ENCODE measurements at regions not wholly inside any gene's neighbourhood (a gene's known extent, or its start where the extent isn't known, plus 50 kb on each side); places are given as distances from the start of the nearest gene placed in this dataset.

DNA sequence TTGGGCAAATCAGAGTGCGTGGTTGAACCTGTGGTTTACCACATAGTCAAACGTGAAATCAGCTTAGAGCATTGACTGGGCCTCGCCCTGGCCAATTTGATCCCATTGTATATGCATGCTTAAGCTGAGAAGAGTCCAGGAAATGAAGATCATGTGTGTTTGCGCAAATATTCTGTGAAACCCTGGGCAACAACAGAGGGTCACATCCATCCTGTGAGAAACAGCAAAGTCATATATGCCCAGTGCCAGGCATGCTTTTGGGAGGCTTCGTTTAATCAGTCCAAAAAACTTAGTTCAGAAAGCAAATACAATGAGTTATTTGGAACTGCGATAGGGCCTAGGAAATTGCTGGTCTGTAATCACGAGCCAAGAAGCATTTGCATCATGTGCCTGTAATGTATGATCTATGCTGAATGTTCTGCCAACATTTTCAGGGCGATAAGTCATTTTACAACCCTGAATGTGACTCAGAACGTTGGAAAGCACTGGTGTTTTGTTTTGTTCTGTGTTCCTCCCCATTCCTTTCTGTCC, 412.1 kb upstream of the CELF2 start:
- DNase-seq (ENCODE audit: low read depth) = no peak

DNA sequence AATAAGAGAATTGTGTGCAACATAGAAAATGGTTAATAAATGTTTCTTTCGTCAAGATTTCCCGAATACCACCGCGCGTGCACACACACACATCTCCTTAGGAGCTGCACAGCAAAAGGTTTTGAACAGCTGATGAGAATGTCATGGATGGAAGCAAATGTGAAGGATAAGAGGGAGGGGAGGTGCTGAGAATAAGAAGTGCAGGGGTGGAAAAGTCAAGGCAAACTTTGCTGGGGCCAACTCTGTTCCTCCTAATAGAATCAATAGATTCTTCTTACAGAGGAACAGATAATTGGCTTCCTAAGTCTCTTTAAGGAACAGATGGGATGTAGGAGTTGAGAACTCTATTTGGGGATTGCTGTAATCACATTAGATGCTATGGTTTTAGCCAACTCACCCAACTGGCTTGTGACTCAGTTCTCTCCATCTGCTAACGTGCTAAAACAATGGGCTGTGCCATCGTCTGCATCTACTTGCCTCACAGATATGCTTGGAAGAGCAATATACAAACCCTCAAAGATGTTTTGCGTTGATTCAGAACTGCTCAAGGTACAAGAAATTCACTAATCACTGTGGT, 408.2 kb upstream of the CELF2 start:
- DNase-seq (ENCODE audit: low read depth) = no peak

DNA sequence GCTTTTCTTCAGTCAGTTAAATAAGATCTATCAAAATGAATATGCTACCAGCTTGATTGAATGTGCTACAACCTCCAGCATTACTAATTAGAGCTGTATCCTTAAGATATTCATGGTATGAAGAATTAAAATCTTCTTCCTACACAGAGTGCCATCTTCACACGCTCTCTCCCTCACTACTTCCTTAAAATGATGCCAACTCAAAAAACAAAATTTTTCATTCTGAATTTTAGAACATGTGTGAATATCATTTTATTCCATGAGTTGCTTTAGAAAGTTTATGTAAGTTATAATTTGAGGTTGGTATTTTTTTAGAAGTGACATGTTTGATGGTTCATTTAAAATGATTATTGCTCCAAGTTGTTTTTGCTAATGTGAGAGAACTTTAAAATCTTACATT, 407.5 kb upstream of the CELF2 start:
- DNase-seq (ENCODE audit: low read depth) = no peak

DNA sequence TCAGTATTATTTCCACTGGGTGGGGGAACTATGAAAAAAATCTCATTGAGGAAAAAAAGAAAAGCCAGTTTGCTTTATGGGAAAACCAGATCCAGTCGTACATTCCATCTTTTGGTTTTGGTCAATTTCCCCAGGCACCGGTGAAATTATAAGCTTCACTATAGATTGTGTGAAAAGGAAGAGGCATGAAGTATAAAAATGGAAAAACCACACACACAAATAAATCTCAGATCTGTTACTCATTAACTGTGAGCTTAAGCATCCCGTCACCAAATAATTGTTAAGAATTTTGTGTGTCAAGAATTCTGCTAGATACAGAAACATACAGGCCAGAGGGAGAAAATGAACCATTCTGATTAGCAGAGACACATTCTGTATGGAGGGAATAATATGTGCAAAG, 405.5 kb upstream of the CELF2 start:
- DNase-seq (ENCODE audit: low read depth) = no peak

DNA sequence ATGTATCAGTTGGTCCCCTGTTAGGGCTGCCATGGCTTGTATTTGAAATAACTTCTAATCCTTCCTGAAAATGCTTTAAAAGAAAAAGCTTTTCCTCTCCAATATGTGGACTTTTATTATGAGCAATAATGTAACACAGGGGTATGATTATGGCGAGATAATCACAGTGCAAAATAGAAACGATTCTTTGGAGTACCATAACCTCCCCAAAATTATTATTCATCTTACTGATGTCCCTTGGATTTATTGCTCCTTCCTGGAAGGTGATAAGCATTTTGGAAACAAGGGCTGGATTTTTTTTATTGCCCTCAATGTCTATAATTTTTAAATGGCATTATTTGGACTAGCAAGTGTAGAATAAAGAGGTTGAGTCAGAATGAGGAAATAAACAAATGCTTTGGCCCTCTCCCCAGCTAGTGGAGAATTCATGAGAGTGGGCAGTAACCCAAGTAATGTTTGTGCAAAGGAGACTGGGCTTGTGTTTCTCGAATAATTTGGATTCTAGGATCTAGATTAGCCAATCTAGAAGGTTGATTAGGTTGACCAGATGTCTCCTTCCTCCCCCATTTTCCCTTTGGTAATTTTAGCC, 403.9 kb upstream of the CELF2 start:
- no peak for DNase-seq (ENCODE audit: low read depth)

DNA sequence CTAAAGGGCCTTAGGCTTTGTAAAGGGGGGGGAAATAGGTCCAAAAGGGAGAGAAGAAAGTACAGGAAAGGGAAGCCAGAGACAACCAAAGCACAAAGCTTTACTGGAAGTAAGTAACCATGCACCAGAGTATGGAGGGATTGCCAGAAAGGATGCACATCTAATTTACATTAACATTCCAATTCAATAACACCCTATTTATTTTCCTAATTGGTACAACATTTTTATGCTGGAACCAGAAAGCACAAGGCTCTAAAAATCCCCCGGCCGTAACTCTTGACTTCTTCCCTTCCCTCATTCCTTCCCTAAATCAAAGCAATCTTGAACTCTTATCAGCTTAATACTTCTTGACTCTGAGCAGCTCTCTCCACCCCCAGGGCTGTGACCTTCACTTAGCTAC, 400.0 kb upstream of the CELF2 start:
- DNase-seq (ENCODE audit: low read depth) = no peak

DNA sequence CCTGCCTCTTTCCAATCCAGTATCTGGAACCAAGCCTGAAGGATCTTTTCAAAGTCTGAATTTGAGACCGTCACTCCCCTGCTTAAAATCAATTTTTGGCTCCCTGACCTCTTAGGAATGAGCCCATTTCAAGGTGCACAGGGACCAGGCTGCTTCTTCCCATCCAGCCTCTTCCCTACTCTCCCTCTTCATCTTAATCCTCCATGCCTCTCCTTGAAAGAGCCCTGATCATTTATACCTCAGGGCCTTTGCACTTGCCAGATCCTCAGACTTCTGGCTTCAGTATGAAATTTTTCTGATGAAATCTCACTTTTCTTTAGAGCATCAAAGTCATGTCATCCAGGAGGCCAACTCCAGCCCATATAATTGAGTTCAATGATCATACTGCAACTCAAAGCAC, 399.5 kb upstream of the CELF2 start:
- no peak for DNase-seq (ENCODE audit: low read depth)

DNA sequence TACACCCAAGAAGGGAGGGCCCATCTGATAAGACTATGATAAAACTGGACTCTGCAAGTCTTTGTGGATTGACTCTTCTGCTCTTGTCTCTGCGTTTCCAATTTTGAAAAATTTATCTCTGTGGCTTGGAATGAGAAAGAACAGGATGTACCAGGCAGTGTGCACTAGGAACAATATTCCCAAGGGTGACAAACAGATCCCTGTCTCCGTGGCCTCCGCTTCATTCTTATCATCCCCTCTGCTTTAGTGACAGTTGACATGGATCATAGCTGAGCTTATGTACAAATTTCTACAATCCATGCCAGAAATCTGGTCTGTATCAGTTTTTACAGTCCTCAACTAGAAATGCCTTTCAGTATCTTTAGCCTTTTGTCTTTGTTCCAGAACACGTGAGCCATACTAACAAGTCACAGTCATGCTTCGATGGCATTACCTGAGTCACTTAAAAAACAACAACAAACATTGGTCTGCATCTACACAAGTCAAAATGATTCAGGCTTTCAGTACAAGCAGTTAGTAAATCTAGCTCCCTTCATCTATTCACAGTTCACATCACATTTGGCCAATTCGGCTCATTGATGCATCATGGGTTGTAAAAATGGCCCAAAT, 393.6 kb upstream of the CELF2 start:
- DNase-seq (ENCODE audit: low read depth) = no peak

DNA sequence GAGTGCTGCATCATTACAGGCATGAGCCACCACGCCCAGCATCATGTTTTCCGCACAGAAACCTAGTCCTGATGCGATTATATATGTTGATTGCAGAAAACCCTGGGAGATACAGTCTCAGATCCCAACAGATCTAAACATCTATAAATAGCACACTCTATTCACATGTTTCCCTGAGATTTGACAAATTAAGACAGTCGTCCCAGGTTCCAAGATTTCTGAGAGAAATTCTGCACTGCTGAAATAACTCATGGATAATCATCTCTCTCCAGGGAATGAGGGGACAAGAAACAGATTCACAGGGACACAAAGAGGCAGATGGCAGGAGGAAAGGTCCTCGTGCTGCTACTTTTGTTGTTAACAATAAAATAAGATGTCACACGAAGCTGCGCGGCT, 393.1 kb upstream of the CELF2 start:
- no peak for DNase-seq (ENCODE audit: low read depth)

DNA sequence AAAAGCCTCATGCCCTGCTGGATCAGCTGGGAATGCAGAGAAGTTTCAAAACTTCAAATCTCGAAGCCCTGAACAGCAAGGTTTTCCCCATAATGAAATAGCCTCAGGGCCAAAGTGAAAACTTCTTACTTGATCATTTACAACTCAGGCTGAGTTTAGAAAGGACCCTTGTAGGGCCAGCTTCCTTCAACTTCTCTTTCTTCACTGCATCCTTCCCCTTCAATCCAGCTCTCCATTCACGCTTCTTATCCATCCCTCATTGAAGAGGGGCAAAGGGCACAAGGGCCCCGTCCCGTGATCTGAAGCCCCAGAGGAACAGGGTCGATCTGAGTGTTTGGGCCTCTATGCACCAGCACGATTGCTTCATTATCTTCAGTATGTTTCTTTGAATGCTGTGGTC, 392.2 kb upstream of the CELF2 start:
- DNase-seq (ENCODE audit: low read depth) = no peak

DNA sequence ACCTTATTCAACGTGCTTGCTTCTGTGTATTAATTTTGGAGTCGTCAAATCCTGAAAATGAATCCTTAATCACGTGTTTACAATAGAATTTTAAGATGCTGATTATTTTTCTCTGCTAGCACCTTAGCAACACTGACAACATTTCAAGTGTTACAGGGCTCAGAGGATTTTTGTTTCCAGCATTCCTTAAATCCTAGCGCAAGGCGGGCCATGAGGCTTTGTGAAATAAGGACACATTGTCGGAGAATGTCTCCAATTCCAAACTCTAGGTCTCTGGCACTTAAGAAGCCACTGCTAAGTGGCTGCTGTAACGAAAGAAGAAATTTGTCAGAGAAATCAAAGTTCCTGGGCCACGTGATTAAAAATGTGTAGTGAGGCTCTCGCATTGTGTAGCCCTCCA, 390.9 kb upstream of the CELF2 start:
- DNase-seq (ENCODE audit: low read depth) = no peak

DNA sequence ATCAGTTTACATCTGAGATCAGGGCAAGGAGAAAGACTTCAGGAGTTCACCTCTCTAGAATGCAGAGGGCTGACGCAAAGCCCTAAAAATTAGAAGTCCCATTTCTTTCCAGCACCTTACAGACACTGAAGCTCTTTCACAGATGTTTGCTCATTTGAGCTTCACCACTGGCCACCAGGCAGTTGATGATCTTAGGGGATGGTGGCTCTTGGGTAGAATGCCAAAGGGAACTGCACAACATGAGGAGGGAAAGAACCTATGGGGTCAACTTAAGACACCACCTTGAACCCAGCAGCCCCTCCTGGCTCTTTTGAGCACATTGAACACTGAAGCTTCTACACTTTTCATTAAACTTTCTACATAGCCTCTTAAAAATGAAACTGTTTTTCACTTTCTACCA, 390.3 kb upstream of the CELF2 start:
- no peak for DNase-seq (ENCODE audit: low read depth)

DNA sequence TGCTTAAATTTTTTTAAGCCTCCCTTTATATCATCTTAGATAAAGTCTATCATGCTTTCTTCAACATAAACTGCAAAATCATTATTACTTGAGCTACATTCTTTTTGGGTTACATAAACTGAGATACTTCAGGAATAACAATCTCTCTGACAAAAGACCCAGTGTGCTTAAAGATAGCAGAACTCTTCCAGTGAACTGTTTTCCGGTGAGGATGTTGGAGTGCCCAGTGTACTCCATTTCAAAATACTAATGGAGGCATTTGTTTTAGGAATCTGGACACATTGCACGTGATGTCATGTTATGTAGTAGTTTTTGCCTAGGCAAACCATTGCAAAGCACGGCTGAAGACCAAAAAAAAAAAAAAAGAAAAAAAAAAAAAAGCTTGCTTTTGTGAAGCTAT, 388.2 kb upstream of the CELF2 start:
- DNase-seq (ENCODE audit: low read depth) = no peak

DNA sequence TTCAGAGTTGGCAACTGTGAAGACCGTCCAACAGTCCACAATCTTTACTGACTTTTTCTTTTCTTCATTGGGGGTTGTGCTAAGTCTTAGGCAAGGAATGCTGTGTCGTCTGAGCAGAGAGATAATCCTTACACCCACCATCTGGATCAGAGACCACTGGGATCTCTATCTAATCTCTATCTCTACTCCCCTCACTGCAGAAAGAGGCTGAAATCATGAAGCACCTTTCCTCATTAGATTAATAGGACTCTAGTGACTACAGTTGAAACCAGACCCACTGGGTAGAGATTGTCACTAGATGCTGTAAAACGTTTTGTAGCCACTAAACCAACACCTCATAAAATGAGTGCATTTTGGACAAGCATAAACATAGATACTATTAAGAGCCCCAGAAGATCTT, 387.4 kb upstream of the CELF2 start:
- DNase-seq (ENCODE audit: low read depth) = no peak

DNA sequence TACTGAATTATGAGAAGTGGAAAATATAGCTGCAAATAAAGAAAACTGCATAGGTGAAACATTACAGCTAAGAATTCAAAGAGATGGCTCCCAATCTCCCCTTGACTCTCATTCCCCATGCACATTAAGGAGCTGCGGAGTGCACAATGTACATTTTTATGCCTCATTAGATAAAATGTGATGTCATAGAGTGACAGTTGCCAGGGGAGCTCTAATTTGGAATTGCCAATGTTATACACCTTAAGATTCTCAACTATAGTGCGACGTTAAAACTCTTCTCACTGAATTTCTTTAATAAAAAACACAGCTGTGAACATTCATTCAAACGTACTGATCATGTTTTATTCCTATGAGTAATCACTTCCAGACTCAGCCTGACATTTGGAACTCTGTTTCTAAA, 386.9 kb upstream of the CELF2 start:
- no peak for DNase-seq (ENCODE audit: low read depth)

DNA sequence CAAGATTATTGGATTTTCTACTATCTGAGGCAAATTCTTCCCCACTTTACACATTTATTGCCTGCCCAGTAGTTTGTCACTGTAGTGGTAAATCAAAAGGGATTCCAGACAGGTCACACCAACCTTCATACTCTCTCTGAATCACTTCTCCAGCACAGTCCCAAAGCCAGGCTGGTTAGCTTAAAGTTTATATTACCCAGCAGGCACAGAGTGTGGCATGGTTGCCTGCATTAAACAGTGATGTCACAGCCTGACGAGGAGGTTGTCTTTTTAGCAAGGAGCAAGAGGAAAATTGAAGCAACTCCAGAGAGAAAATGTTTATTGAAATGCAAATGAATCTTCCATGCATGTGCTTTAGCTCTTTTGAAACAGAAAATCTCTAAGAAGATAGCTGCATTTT, 375.5 kb upstream of the CELF2 start:
- no peak for DNase-seq (ENCODE audit: low read depth)

DNA sequence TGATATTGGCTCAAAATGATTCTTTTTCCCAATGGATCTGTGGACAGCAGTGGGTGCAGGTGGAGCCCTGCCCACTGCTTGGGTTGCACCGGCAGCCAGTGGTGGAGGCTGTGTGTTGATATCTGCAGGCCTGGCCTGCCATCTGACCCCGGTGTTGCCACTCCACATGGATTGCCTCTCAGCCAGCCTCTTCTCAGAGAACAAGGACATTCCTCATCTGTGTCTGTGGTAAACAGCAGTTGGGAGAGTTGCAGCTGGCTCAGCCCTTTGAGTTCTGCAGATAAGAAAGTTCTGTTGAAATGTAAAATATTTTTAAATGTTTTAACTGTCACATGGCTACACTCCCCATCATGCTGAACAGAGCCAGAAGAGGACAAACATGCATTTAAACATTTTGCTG, 374.9 kb upstream of the CELF2 start:
- DNase-seq (ENCODE audit: low read depth) = no peak

DNA sequence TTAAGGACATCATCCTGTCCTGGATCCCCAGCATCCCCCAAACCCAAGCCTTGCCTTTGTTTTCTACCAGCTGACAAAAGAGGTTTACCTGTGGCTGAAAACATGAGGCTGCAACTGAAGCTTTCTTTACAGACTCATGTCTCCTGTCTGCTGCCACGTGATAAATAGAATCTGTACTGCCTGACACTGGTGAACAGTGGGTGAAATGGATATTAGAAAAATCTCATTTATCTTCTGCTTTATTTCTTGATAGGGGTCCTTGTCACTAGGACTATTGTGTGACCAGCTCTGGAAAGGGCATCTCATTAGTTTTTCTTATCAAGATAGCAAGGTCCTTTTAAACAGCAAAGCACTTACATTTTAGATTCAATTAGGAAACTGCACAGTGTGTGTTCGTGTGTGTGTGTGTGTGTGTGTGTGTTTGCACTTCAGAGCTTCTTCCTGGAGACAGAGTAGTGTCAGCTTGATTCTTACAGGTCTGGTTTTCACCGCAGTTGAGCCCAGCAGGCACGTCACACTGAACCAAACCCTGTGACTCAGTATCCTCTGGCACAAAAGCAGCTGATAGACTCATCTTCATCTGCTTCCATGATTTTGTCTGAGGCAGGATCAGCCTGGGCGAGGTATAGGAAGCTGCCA, 373.5 kb upstream of the CELF2 start:
- no peak for DNase-seq (ENCODE audit: low read depth)

DNA sequence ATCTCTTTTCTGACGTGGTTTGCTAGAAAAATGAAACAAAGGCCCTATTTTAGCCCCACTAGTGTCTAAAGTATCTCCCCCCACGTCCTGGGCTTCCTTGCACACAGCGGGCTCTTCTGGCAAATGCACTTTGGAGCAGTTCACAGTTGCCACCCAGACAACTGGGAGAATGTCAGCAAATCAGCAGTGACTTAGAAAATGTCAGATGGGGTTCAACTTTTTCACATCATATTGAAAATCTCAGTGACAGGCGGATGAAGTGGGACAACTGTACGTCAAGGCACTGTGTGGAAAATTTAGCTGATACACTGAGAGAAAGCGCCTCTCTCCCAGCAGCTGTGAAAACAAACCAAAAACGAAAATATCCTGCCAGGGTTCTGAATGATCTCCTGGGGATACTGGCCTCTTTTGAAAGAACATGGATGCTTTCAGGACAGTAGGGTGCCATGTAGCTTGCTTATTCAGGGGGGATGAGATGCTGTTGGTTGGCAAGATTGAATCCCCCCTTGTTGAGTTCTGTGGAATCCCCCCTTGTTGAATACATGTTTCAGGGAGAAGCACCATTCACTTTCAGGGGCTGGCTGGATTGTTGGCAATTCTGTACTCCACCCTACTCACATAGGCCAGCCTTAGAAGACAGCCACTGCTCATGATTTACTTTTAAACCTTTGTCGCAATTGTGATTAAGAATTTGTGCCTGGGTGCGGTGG, 372.8 kb upstream of the CELF2 start:
- no peak for DNase-seq (ENCODE audit: low read depth)

DNA sequence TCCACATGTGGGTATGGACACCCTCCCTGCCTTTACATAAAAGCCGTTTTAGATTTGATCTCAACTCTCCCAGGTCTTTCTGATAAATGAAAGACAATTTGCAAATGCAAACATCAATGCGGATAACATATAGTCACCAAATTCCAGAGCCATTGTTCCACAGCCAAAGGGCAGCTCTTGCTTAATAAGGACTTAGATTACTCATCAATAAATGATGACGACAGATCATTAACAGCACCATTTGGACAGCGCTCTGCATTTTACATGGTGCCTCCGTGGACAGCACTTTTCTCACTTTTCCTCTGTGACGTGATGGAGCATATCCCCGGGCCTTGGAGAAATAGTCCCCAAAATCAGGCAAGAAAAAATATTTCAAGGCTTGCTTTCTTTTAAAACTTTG, 370.3 kb upstream of the CELF2 start:
- DNase-seq (ENCODE audit: low read depth) = no peak

DNA sequence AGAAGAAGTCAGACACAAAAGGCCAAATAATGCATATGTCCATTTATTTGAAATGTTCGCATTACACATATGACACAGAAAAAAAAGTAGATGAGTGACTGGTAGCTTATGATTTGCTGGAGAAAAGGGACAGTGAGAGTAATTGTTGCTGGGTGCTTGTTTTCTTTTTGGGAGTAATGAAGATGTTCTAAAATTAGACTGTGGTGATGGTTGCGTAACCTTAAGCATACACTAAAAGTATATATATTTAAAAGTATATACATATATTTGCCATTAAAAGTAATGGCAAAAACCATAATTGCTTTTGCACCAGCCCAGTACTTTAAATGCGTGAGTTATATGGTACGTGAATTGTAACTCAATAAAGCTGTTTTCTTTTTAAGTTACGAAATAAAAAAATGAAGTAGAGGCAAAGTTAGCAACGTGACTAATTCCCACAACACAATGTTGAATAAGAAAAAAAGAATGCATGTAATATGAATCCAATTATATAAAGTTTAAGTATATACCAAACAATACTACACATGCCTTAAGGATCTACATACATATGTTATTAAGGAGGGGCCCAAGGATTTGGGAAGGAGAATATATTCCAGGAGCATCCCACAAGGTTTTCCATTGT, 360.4 kb upstream of the CELF2 start:
- no peak for DNase-seq (ENCODE audit: low read depth)

DNA sequence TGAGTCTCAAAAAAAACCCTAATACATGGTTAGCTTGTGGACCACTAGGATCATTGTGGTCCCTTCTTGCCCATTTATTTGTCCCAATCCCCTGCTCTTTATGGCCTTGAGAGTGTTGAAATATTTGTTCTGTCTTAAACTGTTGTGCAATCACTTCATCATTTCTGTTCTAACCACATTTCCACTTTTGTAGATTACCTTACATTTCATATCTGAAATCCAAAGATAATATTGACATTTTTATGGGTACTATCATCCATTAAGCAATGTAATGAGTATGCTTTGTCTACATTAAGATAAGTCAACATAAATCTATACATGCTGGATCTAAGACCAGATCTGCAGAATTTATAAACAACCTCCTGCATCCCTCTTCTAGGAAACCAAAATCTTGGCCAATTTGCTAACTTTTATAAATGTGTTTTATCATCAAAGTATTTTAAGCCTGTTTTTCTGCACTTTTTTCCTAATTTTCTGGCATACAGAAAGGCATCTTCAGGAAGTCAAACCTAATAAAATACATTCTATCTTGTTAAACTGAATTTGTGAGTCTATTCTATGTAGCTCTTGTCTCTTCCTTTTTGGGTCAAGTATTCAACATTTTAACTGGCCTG, 359.4 kb upstream of the CELF2 start:
- no peak for DNase-seq (ENCODE audit: low read depth)

All from ELR (cell line).